ENCODE measurements at regions not wholly inside any gene's neighbourhood (a gene's known extent, or its start where the extent isn't known, plus 50 kb on each side); places are given as distances from the start of the nearest gene placed in this dataset.

DNA sequence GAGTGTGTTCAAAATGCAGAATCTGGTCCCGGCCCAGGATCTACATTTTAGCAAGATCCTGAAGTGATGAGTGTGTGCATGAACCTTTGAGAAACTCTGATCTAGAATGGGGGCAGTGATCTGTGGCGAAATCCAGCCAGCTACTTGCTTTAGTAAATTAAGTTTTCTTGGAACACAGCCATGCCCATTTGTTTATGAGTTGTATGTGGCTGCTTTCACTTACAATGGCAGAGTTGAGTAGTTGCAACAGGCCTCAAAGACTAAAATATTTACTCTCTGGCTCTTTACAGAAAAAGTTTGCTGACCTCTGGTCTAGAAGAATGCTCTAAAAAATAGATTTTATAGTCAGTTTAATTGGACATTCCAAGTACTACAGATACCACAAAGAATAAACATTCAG, 588.3 kb downstream of the BNC2 start:
- ChIA-PET CTCF (interaction anchor here (0.7 kb wide), 1 partner anchor 12 kb away, joined by 3 read pairs; no protein-coding TSS in a partner anchor), POLR2A (no interaction called here)
- TF ChIP-seq, protein P1, sequence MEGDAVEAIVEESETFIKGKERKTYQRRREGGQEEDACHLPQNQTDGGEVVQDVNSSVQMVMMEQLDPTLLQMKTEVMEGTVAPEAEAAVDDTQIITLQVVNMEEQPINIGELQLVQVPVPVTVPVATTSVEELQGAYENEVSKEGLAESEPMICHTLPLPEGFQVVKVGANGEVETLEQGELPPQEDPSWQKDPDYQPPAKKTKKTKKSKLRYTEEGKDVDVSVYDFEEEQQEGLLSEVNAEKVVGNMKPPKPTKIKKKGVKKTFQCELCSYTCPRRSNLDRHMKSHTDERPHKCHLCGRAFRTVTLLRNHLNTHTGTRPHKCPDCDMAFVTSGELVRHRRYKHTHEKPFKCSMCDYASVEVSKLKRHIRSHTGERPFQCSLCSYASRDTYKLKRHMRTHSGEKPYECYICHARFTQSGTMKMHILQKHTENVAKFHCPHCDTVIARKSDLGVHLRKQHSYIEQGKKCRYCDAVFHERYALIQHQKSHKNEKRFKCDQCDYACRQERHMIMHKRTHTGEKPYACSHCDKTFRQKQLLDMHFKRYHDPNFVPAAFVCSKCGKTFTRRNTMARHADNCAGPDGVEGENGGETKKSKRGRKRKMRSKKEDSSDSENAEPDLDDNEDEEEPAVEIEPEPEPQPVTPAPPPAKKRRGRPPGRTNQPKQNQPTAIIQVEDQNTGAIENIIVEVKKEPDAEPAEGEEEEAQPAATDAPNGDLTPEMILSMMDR (IDR thresholded peaks at IDR 0.05; ENCODE audit: control extremely low read depth, extremely low read depth, low read depth, missing control alignments), result no peak
- DNase-seq (ENCODE audit: extremely low spot score), result no peak

DNA sequence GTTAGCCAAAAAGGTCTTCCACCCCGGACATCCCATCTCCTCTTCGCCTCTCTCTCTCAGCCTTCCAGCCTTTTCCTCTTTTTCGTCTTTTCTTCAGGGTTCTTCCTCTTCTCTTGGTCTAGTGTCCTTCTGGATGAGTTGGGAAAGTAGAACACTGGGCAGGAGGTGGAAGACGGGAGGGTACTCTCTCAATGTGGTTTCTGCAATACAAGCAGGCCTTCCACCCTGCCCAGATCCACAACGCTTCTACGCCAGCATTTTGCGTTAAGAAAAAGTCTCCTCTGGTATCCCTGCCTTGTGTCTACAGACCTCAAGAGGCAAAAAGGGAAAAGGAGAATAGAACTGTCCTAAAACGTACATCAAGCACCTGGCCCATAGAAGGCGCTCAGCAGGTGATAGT, 587.8 kb downstream of the BNC2 start:
- ChIA-PET POLR2A (no interaction called here), CTCF (no interaction called here)
- no peak for DNase-seq (ENCODE audit: extremely low spot score)
- TF ChIP-seq, protein P1 (IDR thresholded peaks at IDR 0.05; ENCODE audit: control extremely low read depth, extremely low read depth, low read depth, missing control alignments), result no peak

DNA sequence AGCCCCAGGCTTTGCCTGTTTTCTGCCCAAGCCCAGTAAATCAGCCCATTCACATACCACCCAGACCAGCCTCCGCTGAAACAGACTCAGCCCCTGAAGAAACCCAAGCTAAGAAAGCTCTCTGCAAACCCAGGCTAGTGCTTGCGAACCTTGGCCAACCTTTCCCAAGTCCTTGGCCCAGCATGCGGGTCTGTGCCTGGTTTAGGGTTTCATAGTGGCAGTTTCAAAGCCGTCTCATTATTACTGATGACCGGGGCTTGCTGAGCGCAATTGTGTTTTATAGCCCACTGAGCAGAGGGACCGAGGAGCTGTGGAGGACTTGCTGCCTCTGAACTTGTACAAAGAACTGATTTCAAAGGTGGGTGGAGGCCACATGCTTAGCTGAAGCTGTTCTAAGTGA, 584.3 kb downstream of the BNC2 start:
- POLR2A ChIA-PET, result no interaction called here

DNA sequence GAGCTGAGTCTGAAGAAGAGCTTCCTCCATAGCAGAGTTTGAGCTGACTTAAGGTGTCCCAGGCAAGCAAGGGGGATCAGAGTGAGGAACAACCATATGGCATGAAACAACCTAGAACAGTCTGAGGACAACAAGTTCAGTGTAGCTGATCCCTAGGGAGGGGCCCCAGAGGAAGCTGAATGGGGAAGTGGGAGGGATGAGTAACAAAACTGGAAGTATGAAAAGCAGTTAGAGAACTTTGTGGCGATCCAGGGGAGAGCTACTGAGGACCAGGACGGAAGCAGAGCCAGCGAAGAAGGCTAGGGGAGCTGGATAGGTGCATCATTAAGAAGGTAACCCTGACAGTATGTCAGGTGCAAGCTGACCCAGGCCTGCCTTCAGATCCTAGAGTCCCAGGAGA, 580.8 kb downstream of the BNC2 start:
- TF ChIP-seq, protein P1 (IDR thresholded peaks at IDR 0.05; ENCODE audit: control extremely low read depth, extremely low read depth, low read depth, missing control alignments), result no peak
- DNase-seq (ENCODE audit: extremely low spot score), result no peak
- POLR2A ChIA-PET, result no interaction called here
- CTCF ChIA-PET, result interaction anchor here (1.4 kb wide), 1 partner anchor 11 kb away, joined by 3 read pairs; no protein-coding TSS in a partner anchor

More for the DNA sequence above, 584.3 kb downstream of the BNC2 start:
- no peak for DNase-seq (ENCODE audit: extremely low spot score)
- CTCF ChIA-PET, result no interaction called here
- TF ChIP-seq, protein P1 (IDR thresholded peaks at IDR 0.05; ENCODE audit: control extremely low read depth, extremely low read depth, low read depth, missing control alignments), result no peak

DNA sequence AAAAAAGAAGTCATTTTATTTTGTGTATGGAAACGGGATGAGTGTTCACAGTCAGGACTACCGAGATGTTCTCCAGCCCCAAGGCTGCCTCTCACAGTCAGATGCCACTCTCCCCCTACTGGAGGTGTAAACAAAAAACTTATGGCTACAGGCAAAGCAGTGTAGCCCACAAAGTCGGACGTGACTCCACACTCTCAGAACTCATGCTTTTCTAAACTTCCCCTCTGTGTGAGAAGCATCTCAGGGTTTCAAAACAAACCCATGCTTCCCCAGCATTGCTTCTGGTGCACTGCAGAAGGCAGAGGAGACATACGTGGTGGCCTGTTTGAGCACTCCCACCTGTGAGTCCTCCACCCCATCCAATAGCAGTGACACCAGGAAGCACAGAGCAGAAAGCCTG, 580.3 kb downstream of the BNC2 start:
- DNase-seq (ENCODE audit: extremely low spot score), result no peak
- ChIA-PET POLR2A (no interaction called here), CTCF (no interaction called here)
- TF ChIP-seq, protein P1 (IDR thresholded peaks at IDR 0.05; ENCODE audit: control extremely low read depth, extremely low read depth, low read depth, missing control alignments), result no peak

DNA sequence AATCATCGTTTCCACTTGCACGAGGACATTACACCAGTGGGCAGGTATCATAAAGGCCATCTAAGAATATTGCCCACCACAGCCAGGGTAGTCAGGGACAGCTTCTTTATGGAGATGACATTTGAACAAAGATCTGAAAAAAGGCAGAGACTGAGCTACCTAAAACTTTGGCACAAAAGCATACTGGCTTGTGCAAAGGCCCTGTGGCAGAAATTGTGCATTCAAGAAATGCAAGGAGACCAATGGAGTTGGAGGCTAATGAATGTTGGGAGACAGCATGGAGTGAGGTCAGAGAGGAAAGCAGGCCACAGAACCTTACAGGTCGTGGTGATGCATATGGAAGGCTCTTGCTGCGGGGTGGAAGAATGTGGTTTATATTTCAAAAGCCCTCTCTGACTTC, 578.5 kb downstream of the BNC2 start:
- ChIA-PET POLR2A (no interaction called here), CTCF (no interaction called here)
- TF ChIP-seq, protein P1 (IDR thresholded peaks at IDR 0.05; ENCODE audit: control extremely low read depth, extremely low read depth, low read depth, missing control alignments), result no peak
- DNase-seq (ENCODE audit: extremely low spot score), result no peak

DNA sequence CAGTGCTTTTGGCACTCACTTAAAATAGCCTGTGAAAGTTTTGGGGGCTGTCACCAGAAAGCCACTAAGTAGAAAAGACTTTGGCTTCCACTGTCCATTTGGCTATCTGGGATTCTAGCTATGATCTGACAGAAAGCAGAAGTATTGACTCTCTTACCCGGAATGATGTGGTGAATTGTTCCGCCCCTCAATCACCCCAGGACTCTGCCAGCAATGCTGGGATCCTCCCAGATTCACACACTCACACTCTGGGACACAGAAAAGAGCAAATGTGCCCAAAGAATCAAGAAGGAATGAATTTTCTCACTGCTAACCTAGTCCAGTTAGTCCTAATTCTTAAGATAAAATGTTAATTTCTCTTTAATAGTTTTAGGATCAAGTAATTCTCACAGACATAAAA, 576.9 kb downstream of the BNC2 start:
- POLR2A ChIA-PET, result no interaction called here
- CTCF ChIA-PET, result no interaction called here
- no peak for DNase-seq (ENCODE audit: extremely low spot score)
- TF ChIP-seq, protein P1 (IDR thresholded peaks at IDR 0.05; ENCODE audit: control extremely low read depth, extremely low read depth, low read depth, missing control alignments), result no peak

Data from GM10248 (cell line).